ENCODE measurements at regions not wholly inside any gene's neighbourhood (a gene's known extent, or its start where the extent isn't known, plus 50 kb on each side); places are given as distances from the start of the nearest gene placed in this dataset.

GRCh38 chr4:1589098-1589497 lies 95.0 kb downstream of the FAM53A start:
- Mint-ChIP-seq H3K4me3 (no peak overlapping the region), H3K4me1 (peaks cover 7% of the 10 kb centered on the region), H3K27me3 (ENCODE audit: low read depth) (peaks cover 24% of the 10 kb centered on the region), H3K36me3 (ENCODE audit: low read depth) (peaks cover 4% of the 10 kb centered on the region), H3K27ac (ENCODE audit: unreplicated experiment) (no peak overlapping the region), H3K9me3 (peaks cover 16% of the 10 kb centered on the region)
- DNase-seq (ENCODE audit: low read depth, low spot score) = no peak
- TF ChIP-seq, protein P1, sequence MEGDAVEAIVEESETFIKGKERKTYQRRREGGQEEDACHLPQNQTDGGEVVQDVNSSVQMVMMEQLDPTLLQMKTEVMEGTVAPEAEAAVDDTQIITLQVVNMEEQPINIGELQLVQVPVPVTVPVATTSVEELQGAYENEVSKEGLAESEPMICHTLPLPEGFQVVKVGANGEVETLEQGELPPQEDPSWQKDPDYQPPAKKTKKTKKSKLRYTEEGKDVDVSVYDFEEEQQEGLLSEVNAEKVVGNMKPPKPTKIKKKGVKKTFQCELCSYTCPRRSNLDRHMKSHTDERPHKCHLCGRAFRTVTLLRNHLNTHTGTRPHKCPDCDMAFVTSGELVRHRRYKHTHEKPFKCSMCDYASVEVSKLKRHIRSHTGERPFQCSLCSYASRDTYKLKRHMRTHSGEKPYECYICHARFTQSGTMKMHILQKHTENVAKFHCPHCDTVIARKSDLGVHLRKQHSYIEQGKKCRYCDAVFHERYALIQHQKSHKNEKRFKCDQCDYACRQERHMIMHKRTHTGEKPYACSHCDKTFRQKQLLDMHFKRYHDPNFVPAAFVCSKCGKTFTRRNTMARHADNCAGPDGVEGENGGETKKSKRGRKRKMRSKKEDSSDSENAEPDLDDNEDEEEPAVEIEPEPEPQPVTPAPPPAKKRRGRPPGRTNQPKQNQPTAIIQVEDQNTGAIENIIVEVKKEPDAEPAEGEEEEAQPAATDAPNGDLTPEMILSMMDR (conservative IDR thresholded peaks at IDR 0.05) = no peak

DNA sequence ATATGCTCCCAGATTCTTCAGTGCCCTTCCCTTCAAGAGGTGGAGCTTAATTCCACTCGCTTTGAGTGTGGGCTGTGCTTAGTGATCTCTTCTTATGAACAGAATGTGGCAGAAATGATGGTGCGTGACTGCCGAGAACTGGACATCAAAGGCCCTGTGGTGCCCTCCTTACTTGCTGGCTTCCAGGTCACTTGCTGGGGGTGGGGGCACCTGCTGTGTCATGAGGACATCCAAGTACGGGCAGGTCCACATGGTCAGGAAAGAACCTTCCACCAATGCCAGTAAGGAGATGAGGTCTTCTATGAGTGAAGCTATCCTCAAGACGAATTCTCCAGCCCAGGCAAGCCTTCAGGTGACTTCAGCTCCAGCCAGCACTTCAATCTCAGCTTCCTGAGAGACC lies 95.8 kb downstream of the FAM53A start:
- Mint-ChIP-seq H3K4me1 (peaks cover under 1% of the 10 kb centered on the region), H3K36me3 (ENCODE audit: low read depth) (peaks cover 4% of the 10 kb centered on the region), H3K27ac (ENCODE audit: unreplicated experiment) (no peak overlapping the region), H3K4me3 (no peak overlapping the region), H3K9me3 (peaks cover 19% of the 10 kb centered on the region), H3K27me3 (ENCODE audit: low read depth) (peaks cover 27% of the 10 kb centered on the region)
- TF ChIP-seq, protein P1 (conservative IDR thresholded peaks at IDR 0.05) = no peak
- no peak for DNase-seq (ENCODE audit: low read depth, low spot score)

DNA sequence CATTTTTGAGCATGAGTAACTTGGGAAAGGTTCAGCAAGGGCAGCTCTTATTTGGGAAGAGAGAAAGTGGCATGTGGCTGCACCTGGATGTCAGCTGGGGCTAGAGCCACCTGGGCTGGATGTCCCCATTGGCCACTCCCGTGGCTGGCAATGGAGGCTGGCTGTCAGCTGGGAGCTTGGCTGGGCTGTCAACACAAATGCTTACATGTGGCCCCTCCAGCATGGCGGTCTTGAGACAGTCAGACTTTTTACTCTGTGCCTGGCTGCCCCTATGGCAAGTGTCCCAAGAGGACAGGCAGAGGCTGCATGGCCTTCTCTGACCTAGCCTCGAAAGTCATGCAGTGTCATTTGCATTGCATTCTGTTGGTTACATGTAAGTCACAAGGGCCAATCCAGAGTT lies 99.6 kb downstream of the FAM53A start:
- H3K4me1 Mint-ChIP-seq = peaks cover 4% of the 10 kb centered on the region
- TF ChIP-seq, protein P1 (conservative IDR thresholded peaks at IDR 0.05) = no peak
- H3K27me3 Mint-ChIP-seq (ENCODE audit: low read depth) = peaks cover 34% of the 10 kb centered on the region
- peaks cover 13% of the 10 kb centered on the region for H3K9me3 Mint-ChIP-seq
- H3K4me3 Mint-ChIP-seq = no peak overlapping the region
- no peak overlapping the region for H3K27ac Mint-ChIP-seq (ENCODE audit: unreplicated experiment)
- no peak for DNase-seq (ENCODE audit: low read depth, low spot score)
- H3K36me3 Mint-ChIP-seq (ENCODE audit: low read depth) = peaks cover 4% of the 10 kb centered on the region

- TF ChIP-seq, protein P1 (conservative IDR thresholded peaks at IDR 0.05) = no peak
- DNase-seq (ENCODE audit: low read depth, low spot score) = no peak
- peaks cover 10% of the 10 kb centered on the region for H3K9me3 Mint-ChIP-seq
- peaks cover 32% of the 10 kb centered on the region for H3K27me3 Mint-ChIP-seq (ENCODE audit: low read depth)
- H3K4me3 Mint-ChIP-seq = no peak overlapping the region
- H3K4me1 Mint-ChIP-seq = peaks cover 4% of the 10 kb centered on the region
- peaks cover 4% of the 10 kb centered on the region for H3K36me3 Mint-ChIP-seq (ENCODE audit: low read depth)
- no peak overlapping the region for H3K27ac Mint-ChIP-seq (ENCODE audit: unreplicated experiment)
These were observed 100.3 kb downstream of the FAM53A start for GRCh38 chr4:1583859-1584258.

DNA sequence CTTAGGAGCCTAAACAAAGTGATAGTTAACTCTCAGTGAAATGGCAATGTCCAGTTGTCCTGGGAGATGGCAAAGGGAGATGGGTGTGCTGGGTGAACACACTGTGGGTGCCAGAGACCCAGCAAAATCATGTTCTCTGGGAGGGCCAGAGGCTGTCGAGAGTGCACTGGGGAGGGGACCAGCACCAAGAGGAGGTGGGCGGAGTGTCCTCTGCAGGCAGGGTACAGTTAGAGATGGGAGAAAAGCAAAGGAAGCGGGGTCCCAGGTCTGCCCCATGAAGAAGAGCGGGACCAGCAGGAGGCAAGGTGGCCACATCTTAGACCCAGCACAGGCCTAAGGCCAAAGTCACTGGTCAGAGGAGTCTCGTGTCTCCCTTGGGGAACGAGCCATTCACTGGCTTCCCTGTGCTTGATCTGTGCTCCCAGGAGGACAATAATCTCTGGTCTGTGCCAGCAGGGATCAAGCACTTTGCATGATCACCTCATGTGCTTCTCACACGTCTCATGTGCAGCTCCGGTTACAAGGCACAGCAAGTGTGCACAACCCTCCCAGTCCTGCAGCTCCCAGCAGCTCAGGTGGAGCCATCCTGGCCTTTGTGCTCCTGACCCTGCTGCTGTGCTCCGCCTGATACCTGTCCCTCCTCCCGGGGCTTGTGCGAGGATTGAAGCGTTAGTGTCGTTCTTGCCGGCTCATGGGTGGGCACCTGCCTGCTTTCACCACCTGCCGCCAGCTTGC lies 100.9 kb downstream of the FAM53A start:
- peaks cover 8% of the 10 kb centered on the region for H3K9me3 Mint-ChIP-seq
- H3K36me3 Mint-ChIP-seq (ENCODE audit: low read depth) = peaks cover 4% of the 10 kb centered on the region
- no peak for DNase-seq (ENCODE audit: low read depth, low spot score)
- peaks cover 28% of the 10 kb centered on the region for H3K27me3 Mint-ChIP-seq (ENCODE audit: low read depth)
- no peak overlapping the region for H3K4me3 Mint-ChIP-seq
- H3K4me1 Mint-ChIP-seq = peaks cover 4% of the 10 kb centered on the region
- H3K27ac Mint-ChIP-seq (ENCODE audit: unreplicated experiment) = no peak overlapping the region
- TF ChIP-seq, protein P1 (conservative IDR thresholded peaks at IDR 0.05) = no peak

Data from neural crest cell (in vitro differentiated cells).